B cell (primary cell): ENCODE measurements at regions not wholly inside any gene's neighbourhood (a gene's known extent, or its start where the extent isn't known, plus 50 kb on each side); places are given as distances from the start of the nearest gene placed in this dataset.

Experiments used
- ATAC-seq: fragments of 200-7000 bp; cut with Tn5 transposase; one replicate; pipeline ENCODE4 v1.10.0; 2021; ENCODE audit warnings: low read depth, mild to moderate bottlenecking, moderate number of reproducible peaks, moderate library complexity
- CTCF ChIA-PET: fragments of 350-600 bp; sonication (Branson Sonifier 250); formaldehyde crosslinking; loops from one replicate; lab custom pipeline; 2021; ENCODE audit warnings: antibody characterized with exemption, inconsistent platforms; lab: Charles Lee
- POLR2A ChIA-PET: fragments of 350-600 bp; sonication (Branson Sonifier 250); formaldehyde crosslinking; loops from one replicate; lab custom pipeline; 2021; ENCODE audit warnings: antibody characterized with exemption; lab: Charles Lee
- DNase-seq: peaks from one replicate; pipeline ENCODE4 v3.0.0; 2013
- H2AFZ ChIP-seq: 2 replicates; pipeline ENCODE4 v1.6.1; 2012; ENCODE audit warnings: mild to moderate bottlenecking, low read depth, low read length; ENCODE audit not compliant: insufficient read depth, poor library complexity, severe bottlenecking
- H3K27ac ChIP-seq, 2 donors: 1 replicate in 1 of 2; 2 replicates in 1 of 2; pipeline ENCODE4 v1.5.1; 2012 to 2013; ENCODE audit warnings: low read length in 2 of 2, mild to moderate bottlenecking in 2 of 2, moderate library complexity in 1 of 2
- H3K27me3 ChIP-seq, 4 experiments: fragments of 200-600 bp in 1 of 4; sonication (generic) in 1 of 4; replicated peaks in 1 of 4; 1 replicate in 2 of 4; 2 replicates in 2 of 4; pipeline versions ENCODE4 v1.6.1 to v1.7.0; 2013 to 2016; ENCODE audit warnings: low read length in 3 of 4, mild to moderate bottlenecking in 2 of 4, mixed read lengths in 1 of 4, moderate library complexity in 1 of 4; ENCODE audit not compliant: insufficient read depth in 4 of 4, control insufficient read depth in 3 of 4; ENCODE audit errors: control extremely low read depth in 1 of 4
- H3K36me3 ChIP-seq, 2 experiments: replicated peaks in 1 of 2; 1 replicate in 1 of 2; 2 replicates in 1 of 2; pipeline versions ENCODE4 v1.6.1 to v1.7.1; 2013; ENCODE audit warnings: low read length in 1 of 2; ENCODE audit not compliant: insufficient read depth in 2 of 2, control insufficient read depth in 1 of 2; ENCODE audit errors: control extremely low read depth in 1 of 2, extremely low read depth in 1 of 2
- H3K4me1 ChIP-seq, 2 donors: fragments of 200-600 bp in 1 of 2; sonication (generic) in 1 of 2; 1 replicate in 1 of 2; 2 replicates in 1 of 2; pipeline versions ENCODE4 v1.5.1 to v1.6.1; 2013 to 2017; ENCODE audit warnings: low read length in 2 of 2; ENCODE audit not compliant: control insufficient read depth in 2 of 2, insufficient read depth in 2 of 2
- H3K4me2 ChIP-seq: replicated peaks from 2 replicates; pipeline ENCODE3; 2012; ENCODE audit warnings: mild to moderate bottlenecking, low read depth, low read length; ENCODE audit not compliant: poor library complexity, severe bottlenecking
- H3K4me3 ChIP-seq, 5 experiments: fragments of 200-600 bp in 1 of 5; sonication (generic) in 1 of 5; 1 replicate in 3 of 5; 2 replicates in 2 of 5; pipeline versions ENCODE4 v1.5.1 to v1.7.0; 2011 to 2016; ENCODE audit warnings: low read length in 4 of 5, mild to moderate bottlenecking in 4 of 5, low read depth in 2 of 5, control low read depth in 1 of 5, moderate library complexity in 1 of 5; ENCODE audit not compliant: insufficient read depth in 1 of 5; ENCODE audit errors: control extremely low read depth in 1 of 5, extremely low read depth in 1 of 5
- H3K79me2 ChIP-seq: fragments of 200-600 bp; sonication (generic); one replicate; pipeline ENCODE4 v1.6.0; 2016; ENCODE audit warnings: low read length; ENCODE audit not compliant: control insufficient read depth, insufficient read depth
- H3K9ac ChIP-seq: fragments of 200-600 bp; sonication (generic); 2 replicates; pipeline ENCODE4 v1.6.1; 2017; ENCODE audit warnings: mild to moderate bottlenecking, low read length, moderate library complexity
- H3K9me3 ChIP-seq, 3 donors: one replicate each; pipeline versions ENCODE4 v1.6.1 to v1.7.1; 2013; ENCODE audit warnings: low read length in 2 of 3; ENCODE audit not compliant: control insufficient read depth in 2 of 3, insufficient read depth in 1 of 3; ENCODE audit errors: control extremely low read depth in 1 of 3
- H4K20me1 ChIP-seq: 2 replicates; pipeline ENCODE4 v1.6.0; 2012; ENCODE audit warnings: mild to moderate bottlenecking, low read length; ENCODE audit not compliant: insufficient read depth, control insufficient read depth, poor library complexity, severe bottlenecking
- H3K27ac Mint-ChIP-seq: one replicate; pipeline ENCODE4 v1.8.0; 2021; ENCODE audit warnings: mixed read lengths
- H3K27me3 Mint-ChIP-seq: one replicate; pipeline ENCODE4 v1.8.0; 2021; ENCODE audit warnings: mixed read lengths
- H3K4me1 Mint-ChIP-seq: one replicate; pipeline ENCODE4 v1.8.0; 2021; ENCODE audit warnings: mixed read lengths
- H3K4me3 Mint-ChIP-seq: one replicate; pipeline ENCODE4 v1.8.0; 2021; ENCODE audit warnings: mixed read lengths
- H3K9me3 Mint-ChIP-seq: one replicate; pipeline ENCODE4 v1.8.0; 2022; ENCODE audit warnings: mixed read lengths; ENCODE audit not compliant: insufficient read depth
- CTCF ChIP-seq: fragments of 200-600 bp; IDR thresholded peaks from one replicate; pipeline ENCODE4 v1.8.0; 2022; ENCODE audit warnings: antibody characterized with exemption, mild to moderate bottlenecking
- EZH2 ChIP-seq: IDR thresholded peaks from 2 replicates; pipeline ENCODE4 v1.6.1; 2012; ENCODE audit warnings: borderline replicate concordance, low read depth, mild to moderate bottlenecking, moderate library complexity, low read length; ENCODE audit not compliant: insufficient read depth, poor library complexity, severe bottlenecking
- WGBS: methylation state at CpG from one replicate; pipeline ENCODE4 v1.1.5; 2013; ENCODE audit warnings: missing lambda C conversion rate; ENCODE audit not compliant: insufficient coverage; 5-methylcytosine and 5-hydroxymethylcytosine counted together
- intact Hi-C: fragments of 100-400 bp; cut with micrococcal nuclease; formaldehyde crosslinking; loops from one replicate; pipeline ENCODE4 v1.10.0; 2022

DNA sequence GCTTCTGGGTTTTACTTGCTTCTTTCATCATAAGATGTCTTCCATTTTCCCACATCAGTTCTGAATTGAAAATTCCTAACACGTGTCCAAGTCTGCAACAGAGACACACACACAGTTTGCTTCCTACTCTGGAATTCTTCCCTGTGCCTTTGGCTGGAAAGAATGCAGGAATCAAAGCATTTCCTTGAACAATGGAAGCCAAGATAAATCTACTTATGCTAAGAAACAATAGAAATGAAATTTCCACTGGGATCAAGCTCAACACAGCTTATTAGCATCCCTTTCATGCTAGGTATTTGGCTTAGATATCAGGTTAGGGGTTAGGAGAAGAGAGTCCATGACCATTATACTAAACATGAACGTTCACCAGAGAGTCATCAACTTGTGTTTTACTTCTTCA is 101.1 kb upstream of the SCAF8 start:
- H4K20me1 ChIP-seq = no peaks in the 10 kb centered on the region
- no peaks in the 10 kb centered on the region for H3K79me2 ChIP-seq
- no peak for ATAC-seq
- H2AFZ ChIP-seq = no peak overlapping the region
- H3K4me3 ChIP-seq = no peak overlapping the region
- no peak for DNase-seq
- no peak overlapping the region for H3K4me3 Mint-ChIP-seq
- H3K9ac ChIP-seq = no peak overlapping the region
- H3K4me1 ChIP-seq = no peaks in the 10 kb centered on the region
- no peaks in the 10 kb centered on the region for H3K4me1 Mint-ChIP-seq
- H3K27ac ChIP-seq = no peak overlapping the region
- H3K27me3 ChIP-seq = no peaks in the 10 kb centered on the region
- H3K27me3 Mint-ChIP-seq = peaks cover 27% of the 10 kb centered on the region
- no peaks in the 10 kb centered on the region for H3K36me3 ChIP-seq
- H3K9me3 Mint-ChIP-seq = peaks cover 8% of the 10 kb centered on the region
- H3K9me3 ChIP-seq = peaks cover 0 to 9% (median 4%) of the 10 kb centered on the region in 3 donors
- intact Hi-C loops = no loop called here
- no peak overlapping the region for H3K4me2 ChIP-seq
- ChIA-PET CTCF (no interaction called here), POLR2A (no interaction called here)
- no peak overlapping the region for H3K27ac Mint-ChIP-seq
- WGBS = 83% methylated on average over 1 of the region's 2 CpGs
- TF ChIP-seq CTCF (no peak), EZH2 (no peak)

DNA sequence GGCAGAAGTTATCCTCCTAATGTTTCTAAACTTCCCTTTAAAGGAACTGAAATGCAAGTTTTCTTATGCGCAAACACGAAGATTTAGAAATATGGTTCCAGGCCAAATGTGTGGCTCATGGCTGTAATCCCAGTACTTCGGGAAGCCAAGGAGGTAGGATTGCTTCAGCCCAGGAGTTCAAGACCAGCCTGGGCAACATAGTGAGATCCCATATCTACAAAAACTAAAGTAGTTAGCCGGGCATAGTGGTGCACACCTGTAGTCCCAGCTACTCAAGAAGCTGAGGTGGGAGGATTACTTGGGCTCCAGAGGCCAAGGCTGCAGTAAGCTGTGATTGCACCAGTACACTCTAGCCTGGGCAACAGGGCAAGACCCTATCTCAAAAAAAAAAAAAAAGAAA is 95.8 kb upstream of the SCAF8 start:
- H2AFZ ChIP-seq = no peak overlapping the region
- no peak overlapping the region for H3K4me2 ChIP-seq
- peaks cover 8% of the 10 kb centered on the region for H3K9me3 Mint-ChIP-seq
- no peaks in the 10 kb centered on the region for H3K27me3 ChIP-seq
- POLR2A ChIA-PET = no interaction called here
- H3K79me2 ChIP-seq = no peaks in the 10 kb centered on the region
- no peak overlapping the region for H3K4me3 Mint-ChIP-seq
- intact Hi-C loops = no loop called here
- DNase-seq (no peak), ATAC-seq (no peak)
- peaks cover 0 to 9% (median 6%) of the 10 kb centered on the region in 3 donors for H3K9me3 ChIP-seq
- no peak overlapping the region for H3K4me3 ChIP-seq
- no peak for TF ChIP-seq EZH2
- TF ChIP-seq CTCF = no peak
- H3K4me1 Mint-ChIP-seq = no peaks in the 10 kb centered on the region
- H3K4me1 ChIP-seq = no peaks in the 10 kb centered on the region
- H3K27ac Mint-ChIP-seq = no peak overlapping the region
- no peaks in the 10 kb centered on the region for H3K36me3 ChIP-seq
- peaks cover 24% of the 10 kb centered on the region for H3K27me3 Mint-ChIP-seq
- no peaks in the 10 kb centered on the region for H4K20me1 ChIP-seq
- 93% methylated on average over 3 of the region's 4 CpGs for WGBS
- CTCF ChIA-PET = no interaction called here
- no peak overlapping the region for H3K9ac ChIP-seq
- no peak overlapping the region for H3K27ac ChIP-seq
